ENCODE measurements at regions not wholly inside any gene's neighbourhood (a gene's known extent, or its start where the extent isn't known, plus 50 kb on each side); places are given as distances from the start of the nearest gene placed in this dataset.

DNA sequence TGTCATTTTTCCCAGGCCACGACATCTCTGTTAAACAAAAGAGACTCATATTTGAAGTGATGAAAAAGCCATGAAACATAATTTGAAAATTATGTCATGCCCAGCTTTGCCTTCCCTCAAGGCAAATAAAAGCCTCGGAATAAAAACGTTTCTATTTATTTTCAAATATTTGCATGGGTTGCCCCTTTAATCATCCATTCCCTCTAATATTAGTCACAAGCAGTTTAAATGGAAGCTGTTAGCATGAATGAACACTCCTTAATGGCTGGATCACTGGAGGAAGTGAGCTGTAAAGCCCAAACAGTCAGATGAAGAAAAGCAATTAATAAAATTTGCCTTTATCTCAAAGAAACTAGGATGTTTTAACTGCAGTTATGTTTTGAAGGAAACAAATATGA is 69.3 kb upstream of the STMND1 start:
- H3K27ac ChIP-seq = peak overlapping the region; percentile 41
- no peak for TF ChIP-seq CTCF (IDR thresholded peaks at IDR 0.05)
- no peaks in the 10 kb centered on the region for H3K36me3 ChIP-seq
- no peak overlapping the region for H3K9ac ChIP-seq (ENCODE audit: low read depth in 2 of 2, low read length in 2 of 2)
- no peak overlapping the region for H3K4me3 ChIP-seq
- H3K9me3 ChIP-seq = no peaks in the 10 kb centered on the region
- H3K27me3 ChIP-seq = no peaks in the 10 kb centered on the region
- no peaks in the 10 kb centered on the region for H3K4me1 ChIP-seq
- intact Hi-C loops (cut with DNase I) = no loop called here
- no peak for DNase-seq

DNA sequence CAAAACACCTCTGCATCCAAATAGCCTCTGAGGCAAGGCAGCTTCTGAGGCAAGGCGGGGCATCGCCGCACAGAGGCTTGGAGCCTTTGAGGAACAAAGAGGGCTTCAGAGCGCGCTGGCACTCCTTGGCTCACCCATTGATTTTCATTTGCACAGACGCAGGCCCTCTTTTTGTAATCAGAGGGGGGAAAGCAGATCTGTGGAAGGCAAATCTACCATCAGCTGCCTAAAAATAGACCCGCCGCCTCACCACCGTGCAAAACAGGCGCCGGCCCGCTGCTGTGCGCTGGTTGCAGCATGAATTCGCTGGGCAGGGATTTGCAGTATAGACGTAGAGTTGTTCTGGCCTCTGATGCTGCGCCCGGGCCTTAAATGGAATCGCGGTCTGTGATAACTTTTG is 69.9 kb upstream of the STMND1 start:
- H3K27me3 ChIP-seq = no peaks in the 10 kb centered on the region
- no peak overlapping the region for H3K9ac ChIP-seq (ENCODE audit: low read depth in 2 of 2, low read length in 2 of 2)
- H3K36me3 ChIP-seq = no peaks in the 10 kb centered on the region
- no peaks in the 10 kb centered on the region for H3K9me3 ChIP-seq
- H3K27ac ChIP-seq = no peak overlapping the region
- H3K4me3 ChIP-seq = no peak overlapping the region
- H3K4me1 ChIP-seq = no peaks in the 10 kb centered on the region
- no peak for TF ChIP-seq CTCF (IDR thresholded peaks at IDR 0.05)
- intact Hi-C loops (cut with DNase I) = no loop called here
- no peak for DNase-seq

DNA sequence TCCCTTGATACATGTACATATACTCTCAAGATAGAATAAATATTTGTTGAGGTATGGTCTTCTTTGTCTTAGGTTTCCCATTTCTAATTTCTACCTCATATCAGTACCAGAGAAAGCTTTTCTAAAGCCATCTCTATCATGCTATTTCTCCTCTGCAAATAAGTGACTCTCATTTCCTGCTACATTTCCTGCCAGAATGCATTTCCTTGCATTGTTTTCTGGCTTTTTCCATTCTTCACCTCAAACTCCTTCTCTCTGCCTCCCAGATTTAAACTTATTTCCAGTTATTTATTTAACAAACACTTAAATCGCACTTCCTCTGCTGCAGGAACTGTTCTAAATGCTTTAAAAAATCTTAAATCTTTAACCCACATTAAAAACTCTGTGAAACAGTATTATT is 74.4 kb upstream of the STMND1 start:
- intact Hi-C loops (cut with DNase I) = no loop called here
- no peak for DNase-seq
- Histone ChIP-seq H3K36me3 (no peaks in the 10 kb centered on the region), H3K4me3 (no peak overlapping the region), H3K9ac (ENCODE audit: low read depth in 2 of 2, low read length in 2 of 2) (no peak overlapping the region), H3K27me3 (no peaks in the 10 kb centered on the region), H3K4me1 (no peaks in the 10 kb centered on the region), H3K9me3 (no peaks in the 10 kb centered on the region), H3K27ac (no peak overlapping the region)
- no peak for TF ChIP-seq CTCF (IDR thresholded peaks at IDR 0.05)

- no peaks in the 10 kb centered on the region for H3K4me1 ChIP-seq
- H3K27ac ChIP-seq = no peak overlapping the region
- no peaks in the 10 kb centered on the region for H3K9me3 ChIP-seq
- H3K9ac ChIP-seq (ENCODE audit: low read depth in 2 of 2, low read length in 2 of 2) = no peak overlapping the region
- H3K36me3 ChIP-seq = no peaks in the 10 kb centered on the region
- intact Hi-C loops (cut with DNase I) = no loop called here
- no peak for TF ChIP-seq CTCF (IDR thresholded peaks at IDR 0.05)
- DNase-seq = no peak
- H3K4me3 ChIP-seq = no peak overlapping the region
- H3K27me3 ChIP-seq = no peaks in the 10 kb centered on the region
These were observed 79.2 kb upstream of the STMND1 start for GRCh38 chr6:17022604-17023003.

GRCh38 chr6:17021539-17021889 is 80.3 kb upstream of the STMND1 start:
- Histone ChIP-seq H3K27ac (no peak overlapping the region), H3K36me3 (no peaks in the 10 kb centered on the region), H3K9me3 (no peaks in the 10 kb centered on the region), H3K4me3 (no peak overlapping the region), H3K27me3 (no peaks in the 10 kb centered on the region), H3K9ac (ENCODE audit: low read depth in 2 of 2, low read length in 2 of 2) (no peak overlapping the region), H3K4me1 (no peaks in the 10 kb centered on the region)
- no peak for TF ChIP-seq CTCF (IDR thresholded peaks at IDR 0.05)
- intact Hi-C loops (cut with DNase I) = no loop called here
- DNase-seq = no peak
